H1 (cell line): ENCODE measurements at regions not wholly inside any gene's neighbourhood (a gene's known extent, or its start where the extent isn't known, plus 50 kb on each side); places are given as distances from the start of the nearest gene placed in this dataset.

Experiments used
- CTCF ChIA-PET: fragments of 300-600 bp; sonication (Branson Sonifier 250); formaldehyde crosslinking; loops from one replicate; lab custom pipeline; 2021; ENCODE audit not compliant: partially characterized antibody; lab: Charles Lee
- POLR2A ChIA-PET: fragments of 300-600 bp; sonication (Branson Sonifier 250); formaldehyde crosslinking; loops from one replicate; lab custom pipeline; 2021; ENCODE audit warnings: inconsistent platforms; ENCODE audit not compliant: partially characterized antibody; lab: Charles Lee
- DNase-seq, 2 experiments: peaks; one replicate each; pipeline versions ENCODE4 v3.0.0 to v3.0.0-alpha.2; 2010 to 2022; ENCODE audit warnings: low spot score in 2 of 2, low read depth in 1 of 2, mixed read lengths in 1 of 2
- FAIRE-seq: peaks from 2 replicates; lab custom pipeline; 2011; peaks lifted over from hg19 to GRCh38; lab: Jason Lieb, UNC
- H2AFZ ChIP-seq: 2 replicates; pipeline ENCODE4 v1.8.1; 2012; ENCODE audit warnings: low read length, inconsistent platforms
- H2AK5ac ChIP-seq: 2 replicates; pipeline ENCODE4 v1.6.1; 2013; ENCODE audit warnings: low read depth, low read length
- H2BK120ac ChIP-seq: replicated peaks from 2 replicates; pipeline ENCODE3; 2013; ENCODE audit warnings: low read depth, low read length, inconsistent platforms
- H2BK12ac ChIP-seq: 2 replicates; pipeline ENCODE4 v1.6.1; 2013; ENCODE audit warnings: low read depth, low read length
- H2BK15ac ChIP-seq: 2 replicates; pipeline ENCODE4 v1.6.1; 2013; ENCODE audit warnings: low read length
- H2BK20ac ChIP-seq: 2 replicates; pipeline ENCODE4 v1.6.1; 2013; ENCODE audit warnings: low read length
- H2BK5ac ChIP-seq: 2 replicates; pipeline ENCODE4 v1.6.1; 2013; ENCODE audit warnings: low read depth, low read length
- H3K14ac ChIP-seq: 2 replicates; pipeline ENCODE4 v1.6.1; 2013; ENCODE audit warnings: inconsistent platforms; ENCODE audit not compliant: insufficient read length
- H3K18ac ChIP-seq: 2 replicates; pipeline ENCODE4 v1.6.1; 2013; ENCODE audit warnings: low read length; ENCODE audit errors: extremely low read depth
- H3K23ac ChIP-seq: 2 replicates; pipeline ENCODE4 v1.6.1; 2013; ENCODE audit warnings: inconsistent platforms; ENCODE audit not compliant: insufficient read length
- H3K23me2 ChIP-seq: 2 replicates; pipeline ENCODE4 v1.6.1; 2013; ENCODE audit warnings: low read depth, low read length
- H3K27ac ChIP-seq: 2 replicates; pipeline ENCODE4 v1.6.1; 2011; ENCODE audit warnings: low read depth, low read length, inconsistent platforms
- H3K27me3 ChIP-seq, 4 experiments: replicated peaks in 1 of 4; 1 replicate in 1 of 4; 2 replicates in 3 of 4; pipeline versions ENCODE4 v1.6.1 to v1.8.1; 2011 to 2013; ENCODE audit warnings: low read length in 3 of 4, mild to moderate bottlenecking in 3 of 4, inconsistent platforms in 2 of 4, mixed read lengths in 2 of 4, moderate library complexity in 1 of 4; ENCODE audit not compliant: control insufficient read depth in 3 of 4, insufficient read depth in 3 of 4; ENCODE audit errors: extremely low read depth in 1 of 4
- H3K36me3 ChIP-seq, 4 experiments: 2 replicates each; pipeline versions ENCODE4 v1.6.1 to v1.8.1; 2011 to 2013; ENCODE audit warnings: mild to moderate bottlenecking in 4 of 4, low read length in 3 of 4, moderate library complexity in 2 of 4, control low read depth in 1 of 4, inconsistent platforms in 1 of 4; ENCODE audit not compliant: insufficient read depth in 4 of 4, control insufficient read depth in 2 of 4
- H3K4ac ChIP-seq: replicated peaks from 2 replicates; pipeline ENCODE3; 2013; ENCODE audit warnings: low read length, low read depth, mixed read lengths, inconsistent platforms; ENCODE audit not compliant: insufficient read length
- H3K4me1 ChIP-seq, 4 experiments: replicated peaks in 1 of 4; 1 replicate in 1 of 4; 2 replicates in 3 of 4; pipeline versions ENCODE4 v1.6.1 to v1.8.1; 2011 to 2013; ENCODE audit warnings: low read length in 3 of 4, inconsistent platforms in 2 of 4, mixed read lengths in 1 of 4; ENCODE audit not compliant: insufficient read depth in 4 of 4, control insufficient read depth in 3 of 4
- H3K4me2 ChIP-seq, 2 experiments: 2 replicates each; pipeline versions ENCODE4 v1.6.1 to v1.8.1; 2011 to 2013; ENCODE audit warnings: low read depth in 2 of 2, low read length in 2 of 2, control low read depth in 1 of 2, inconsistent platforms in 1 of 2, mild to moderate bottlenecking in 1 of 2; ENCODE audit not compliant: insufficient read depth in 1 of 2
- H3K4me3 ChIP-seq, 4 experiments: fragments of 200-600, 300-600 bp in 1 of 4; sonication (generic), shearing (Covaris generic), sonication (Bioruptor Twin) in 1 of 4; 2 replicates each; pipeline versions ENCODE4 v1.5.1 to v1.8.1; 2011 to 2016; ENCODE audit warnings: low read length in 4 of 4, low read depth in 3 of 4, control low read depth in 2 of 4, inconsistent platforms in 2 of 4, mild to moderate bottlenecking in 2 of 4, mixed read lengths in 1 of 4, moderate library complexity in 1 of 4; ENCODE audit not compliant: insufficient read depth in 2 of 4; ENCODE audit errors: extremely low read depth in 1 of 4
- H3K56ac ChIP-seq: replicated peaks from 2 replicates; pipeline ENCODE3; 2013; ENCODE audit warnings: low read depth, mild to moderate bottlenecking, mixed read lengths, low read length, inconsistent platforms; ENCODE audit not compliant: insufficient read length
- H3K79me1 ChIP-seq: 2 replicates; pipeline ENCODE4 v1.6.1; 2013; ENCODE audit warnings: low read depth, low read length, control low read depth
- H3K79me2 ChIP-seq, 2 experiments: 2 replicates each; pipeline versions ENCODE4 v1.6.1 to v1.8.1; 2012 to 2013; ENCODE audit warnings: low read length in 2 of 2, mild to moderate bottlenecking in 2 of 2, inconsistent platforms in 1 of 2; ENCODE audit not compliant: insufficient read depth in 2 of 2, control insufficient read depth in 1 of 2
- H3K9ac ChIP-seq, 4 experiments: replicated peaks in 1 of 4; 1 replicate in 1 of 4; 2 replicates in 3 of 4; pipeline versions ENCODE4 v1.6.1 to v1.8.1; 2011 to 2013; ENCODE audit warnings: low read depth in 3 of 4, low read length in 3 of 4, control low read depth in 2 of 4, mild to moderate bottlenecking in 2 of 4, moderate library complexity in 2 of 4, inconsistent platforms in 1 of 4; ENCODE audit errors: extremely low read depth in 1 of 4
- H3K9me3 ChIP-seq, 2 experiments: 2 replicates each; pipeline versions ENCODE4 v1.6.1 to v1.8.1; 2012 to 2013; ENCODE audit warnings: mild to moderate bottlenecking in 2 of 2, moderate library complexity in 2 of 2, control low read depth in 1 of 2, inconsistent platforms in 1 of 2, low read depth in 1 of 2, low read length in 1 of 2, mixed read lengths in 1 of 2; ENCODE audit not compliant: insufficient read depth in 2 of 2
- H4K20me1 ChIP-seq, 2 experiments: replicated peaks in 1 of 2; 2 replicates each; pipeline versions ENCODE3 to v1.8.1; 2011 to 2013; ENCODE audit warnings: inconsistent platforms in 2 of 2, low read length in 2 of 2, mild to moderate bottlenecking in 1 of 2; ENCODE audit not compliant: insufficient read depth in 2 of 2, control insufficient read depth in 1 of 2
- H4K5ac ChIP-seq: 2 replicates; pipeline ENCODE4 v1.6.1; 2013; ENCODE audit warnings: low read length, low read depth, mixed read lengths, inconsistent platforms; ENCODE audit not compliant: insufficient read length
- H4K8ac ChIP-seq: 2 replicates; pipeline ENCODE4 v1.8.0; 2013; ENCODE audit warnings: mild to moderate bottlenecking, moderate library complexity, low read length, inconsistent platforms; ENCODE audit not compliant: insufficient read depth; ENCODE audit errors: extremely low read depth
- H4K91ac ChIP-seq: replicated peaks from 2 replicates; pipeline ENCODE3; 2013; ENCODE audit warnings: low read length, mixed read lengths, inconsistent platforms; ENCODE audit not compliant: insufficient read length
- POLR2A ChIP-seq, 2 experiments: IDR thresholded peaks; 1 replicate in 1 of 2; 2 replicates in 1 of 2; pipeline ENCODE4 v1.6.1; 2011; ENCODE audit warnings: low read depth in 2 of 2, low read length in 2 of 2, mild to moderate bottlenecking in 2 of 2; ENCODE audit errors: control extremely low read depth in 1 of 2
- POLR2AphosphoS5 ChIP-seq: IDR thresholded peaks from 2 replicates; pipeline ENCODE4 v1.6.1; 2011; ENCODE audit warnings: low read depth, low read length
- WGBS, 2 experiments: shearing (Covaris generic) in 1 of 2; methylation state at CpG; one replicate each; pipeline versions ENCODE4 v1.1.6 to v1.1.7; 2013 to 2015; ENCODE audit warnings: low lambda C conversion rate in 2 of 2, mixed read lengths in 2 of 2, inconsistent platforms in 1 of 2, low coverage in 1 of 2, missing lambda C conversion rate in 1 of 2; ENCODE audit not compliant: insufficient replicate concordance in 2 of 2, insufficient coverage in 1 of 2, insufficient read length in 1 of 2; ENCODE audit errors: extremely low coverage in 1 of 2, missing lambda C conversion rate in 1 of 2; 5-methylcytosine and 5-hydroxymethylcytosine counted together

GRCh38 chr1:89466307-89466930 is 58.2 kb upstream of the LRRC8B start:
- no peak overlapping the region for H3K4me3 ChIP-seq
- no peak overlapping the region for H2BK20ac ChIP-seq
- POLR2A ChIA-PET: interaction anchor here (1.1 kb wide), 1 partner anchor 192 kb away, joined by 3 read pairs; no protein-coding TSS in a partner anchor
- H3K4me2 ChIP-seq: no peak overlapping the region
- no peaks in the 10 kb centered on the region for H3K79me1 ChIP-seq
- CTCF ChIA-PET: interaction anchor here (1.6 kb wide), 1 partner anchor 17 kb away, joined by 4 read pairs; no protein-coding TSS in a partner anchor
- no peaks in the 10 kb centered on the region for H3K4me1 ChIP-seq
- H3K27me3 ChIP-seq: no peaks in the 10 kb centered on the region
- H3K36me3 ChIP-seq: no peaks in the 10 kb centered on the region
- H4K20me1 ChIP-seq: no peaks in the 10 kb centered on the region
- no peak overlapping the region for H4K8ac ChIP-seq
- no peaks in the 10 kb centered on the region for H3K9me3 ChIP-seq
- 72% methylated on average over 6 of the region's 6 CpGs; no CpG with 5 or more reads in 1 of the 2 experiments for WGBS, 2 experiments
- no peak overlapping the region for H3K27ac ChIP-seq
- H3K18ac ChIP-seq: no peak overlapping the region
- no peak overlapping the region for H4K91ac ChIP-seq
- no peak overlapping the region for H3K14ac ChIP-seq
- H3K23ac ChIP-seq: no peak overlapping the region
- H3K79me2 ChIP-seq: no peaks in the 10 kb centered on the region
- DNase-seq (no peak), FAIRE-seq (no peak)
- no peak overlapping the region for H4K5ac ChIP-seq
- H2BK15ac ChIP-seq: no peak overlapping the region
- no peaks in the 10 kb centered on the region for H3K23me2 ChIP-seq
- H2BK5ac ChIP-seq: no peak overlapping the region
- no peak overlapping the region for H2BK12ac ChIP-seq
- no peak overlapping the region for H3K9ac ChIP-seq
- no peak overlapping the region for H3K56ac ChIP-seq
- H3K4ac ChIP-seq: no peak overlapping the region
- H2BK120ac ChIP-seq: no peak overlapping the region
- H2AFZ ChIP-seq: no peak overlapping the region
- no peak overlapping the region for H2AK5ac ChIP-seq
- TF ChIP-seq POLR2A (IDR thresholded peaks at IDR 0.05; ENCODE audit: control extremely low read depth in 1 of 2, low read depth in 2 of 2, low read length in 2 of 2) (no peak), POLR2AphosphoS5 (no peak)
